Smooth muscle cell (in vitro differentiated cells): ENCODE measurements at regions not wholly inside any gene's neighbourhood (a gene's known extent, or its start where the extent isn't known, plus 50 kb on each side); places are given as distances from the start of the nearest gene placed in this dataset.

Experiments
- DNase-seq: peaks from one replicate; lab custom pipeline; 2025; ENCODE audit not compliant: unreplicated experiment; lab: John Stamatoyannopoulos, UW
- H2AFZ ChIP-seq: fragments of 200-600 bp; sonication (generic); 2 replicates; pipeline ENCODE4 v1.6.0; 2016; ENCODE audit warnings: antibody characterized with exemption, low read depth, mild to moderate bottlenecking
- H3F3A ChIP-seq: fragments of 200-600 bp; sonication (generic); 2 replicates; pipeline ENCODE4 v1.6.0; 2017; ENCODE audit warnings: antibody characterized with exemption, low read depth
- H3K27ac ChIP-seq: fragments of 200-600 bp; sonication (generic); 2 replicates; pipeline ENCODE4 v1.5.1; 2016; ENCODE audit warnings: low read depth, mild to moderate bottlenecking
- H3K27me3 ChIP-seq: fragments of 200-600 bp; sonication (generic); 2 replicates; pipeline ENCODE4 v1.6.1; 2016; ENCODE audit warnings: low read depth, mild to moderate bottlenecking
- H3K36me3 ChIP-seq: fragments of 200-600 bp; sonication (generic); 2 replicates; pipeline ENCODE4 v1.5.1; 2016; ENCODE audit warnings: low read depth
- H3K4me1 ChIP-seq: fragments of 200-600 bp; sonication (generic); 2 replicates; pipeline ENCODE4 v1.5.1; 2016; ENCODE audit warnings: low read depth
- H3K4me2 ChIP-seq: fragments of 200-600 bp; sonication (generic); 2 replicates; pipeline ENCODE4 v1.6.0; 2016; ENCODE audit warnings: mild to moderate bottlenecking
- H3K4me3 ChIP-seq: fragments of 200-600 bp; sonication (generic); 2 replicates; pipeline ENCODE4 v1.5.1; 2016; ENCODE audit warnings: mild to moderate bottlenecking
- H3K79me2 ChIP-seq: fragments of 200-600 bp; sonication (generic); 2 replicates; pipeline ENCODE4 v1.6.0; 2016; ENCODE audit warnings: low read depth, mild to moderate bottlenecking
- H3K9ac ChIP-seq: fragments of 200-600 bp; sonication (generic); 2 replicates; pipeline ENCODE4 v1.6.0; 2016; ENCODE audit warnings: low read depth
- H3K9me3 ChIP-seq: fragments of 200-600 bp; sonication (generic); replicated peaks from 2 replicates; pipeline ENCODE4 v1.5.1; 2016; ENCODE audit warnings: low read depth
- H4K20me1 ChIP-seq: fragments of 200-600 bp; sonication (generic); 2 replicates; pipeline ENCODE4 v1.6.0; 2016; ENCODE audit warnings: low read depth
- WGBS: methylation state at CpG from one replicate; pipeline ENCODE4 v1.1.7; 2016; ENCODE audit warnings: low lambda C conversion rate; 5-methylcytosine and 5-hydroxymethylcytosine counted together
- TF ChIP-seq, protein P1 (sequence below): fragments of 200-600 bp; sonication (generic); IDR thresholded peaks from 2 replicates; pipeline ENCODE4 v1.5.1; 2017; ENCODE audit warnings: borderline replicate concordance, mild to moderate bottlenecking, antibody characterized with exemption; ENCODE audit not compliant: insufficient read depth, poor library complexity, severe bottlenecking

DNA sequence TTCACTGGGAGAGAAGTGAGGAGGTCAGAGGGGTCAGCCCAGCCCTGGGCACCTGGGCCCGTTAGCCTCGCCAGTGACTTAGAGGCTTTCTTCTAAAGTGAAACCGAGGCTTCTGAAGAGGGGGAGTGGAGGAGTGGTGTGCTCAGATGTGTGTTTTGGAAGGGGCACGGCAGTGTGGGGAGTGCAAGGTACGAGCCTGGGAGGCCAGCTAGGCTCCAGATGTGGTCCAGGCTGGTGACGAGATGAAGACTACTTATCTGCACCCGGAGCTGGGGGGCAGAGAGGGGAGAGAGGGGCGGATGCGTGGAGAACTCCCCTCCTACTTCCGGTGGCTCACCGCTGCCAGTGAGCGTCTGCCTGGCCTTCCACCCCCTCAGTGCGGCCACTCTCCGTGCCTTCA, 371.3 kb upstream of the HS6ST1 start:
- no peak overlapping the region for H2AFZ ChIP-seq
- no peaks in the 10 kb centered on the region for H3F3A ChIP-seq
- H3K79me2 ChIP-seq = no peaks in the 10 kb centered on the region
- DNase-seq = no peak
- 95% methylated on average over 9 of the region's 14 CpGs for WGBS
- no peaks in the 10 kb centered on the region for H3K9me3 ChIP-seq
- TF ChIP-seq, protein P1, sequence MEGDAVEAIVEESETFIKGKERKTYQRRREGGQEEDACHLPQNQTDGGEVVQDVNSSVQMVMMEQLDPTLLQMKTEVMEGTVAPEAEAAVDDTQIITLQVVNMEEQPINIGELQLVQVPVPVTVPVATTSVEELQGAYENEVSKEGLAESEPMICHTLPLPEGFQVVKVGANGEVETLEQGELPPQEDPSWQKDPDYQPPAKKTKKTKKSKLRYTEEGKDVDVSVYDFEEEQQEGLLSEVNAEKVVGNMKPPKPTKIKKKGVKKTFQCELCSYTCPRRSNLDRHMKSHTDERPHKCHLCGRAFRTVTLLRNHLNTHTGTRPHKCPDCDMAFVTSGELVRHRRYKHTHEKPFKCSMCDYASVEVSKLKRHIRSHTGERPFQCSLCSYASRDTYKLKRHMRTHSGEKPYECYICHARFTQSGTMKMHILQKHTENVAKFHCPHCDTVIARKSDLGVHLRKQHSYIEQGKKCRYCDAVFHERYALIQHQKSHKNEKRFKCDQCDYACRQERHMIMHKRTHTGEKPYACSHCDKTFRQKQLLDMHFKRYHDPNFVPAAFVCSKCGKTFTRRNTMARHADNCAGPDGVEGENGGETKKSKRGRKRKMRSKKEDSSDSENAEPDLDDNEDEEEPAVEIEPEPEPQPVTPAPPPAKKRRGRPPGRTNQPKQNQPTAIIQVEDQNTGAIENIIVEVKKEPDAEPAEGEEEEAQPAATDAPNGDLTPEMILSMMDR = no peak
- H3K4me2 ChIP-seq = no peak overlapping the region
- H3K4me3 ChIP-seq = no peak overlapping the region
- no peak overlapping the region for H3K27ac ChIP-seq
- H4K20me1 ChIP-seq = no peaks in the 10 kb centered on the region
- H3K36me3 ChIP-seq = no peaks in the 10 kb centered on the region
- H3K27me3 ChIP-seq = no peaks in the 10 kb centered on the region
- no peak overlapping the region for H3K9ac ChIP-seq
- no peaks in the 10 kb centered on the region for H3K4me1 ChIP-seq

DNA sequence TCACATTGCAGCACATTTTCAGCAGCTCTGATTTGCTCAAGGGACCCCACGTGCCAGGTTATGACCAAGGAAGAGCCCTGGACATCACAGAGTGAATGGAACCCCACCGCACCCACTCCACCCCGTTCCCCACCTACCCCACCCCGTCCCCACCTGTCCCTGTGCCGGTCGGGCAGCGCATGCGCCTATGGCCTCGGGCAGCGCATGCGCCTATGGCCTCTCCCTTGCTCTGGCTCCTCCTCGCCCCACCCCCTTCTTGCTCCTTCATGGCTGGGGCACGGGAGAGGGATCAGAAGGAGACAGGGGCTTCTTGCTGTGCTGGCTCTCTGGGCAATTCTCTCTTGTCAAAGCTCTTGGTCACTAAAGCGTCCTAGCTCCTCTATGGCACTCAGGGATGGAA, 371.8 kb upstream of the HS6ST1 start:
- WGBS = 94% methylated on average over 13 of the region's 14 CpGs
- Histone ChIP-seq H3K4me1 (no peaks in the 10 kb centered on the region), H3K27ac (no peak overlapping the region), H3K36me3 (no peaks in the 10 kb centered on the region), H4K20me1 (no peaks in the 10 kb centered on the region), H3K9ac (no peak overlapping the region), H3K9me3 (no peaks in the 10 kb centered on the region), H3K4me3 (no peak overlapping the region), H3K79me2 (no peaks in the 10 kb centered on the region), H3K27me3 (peaks cover 4% of the 10 kb centered on the region), H3F3A (no peaks in the 10 kb centered on the region), H2AFZ (no peak overlapping the region), H3K4me2 (no peak overlapping the region)
- no peak for DNase-seq
- TF ChIP-seq, protein P1 = no peak

DNA sequence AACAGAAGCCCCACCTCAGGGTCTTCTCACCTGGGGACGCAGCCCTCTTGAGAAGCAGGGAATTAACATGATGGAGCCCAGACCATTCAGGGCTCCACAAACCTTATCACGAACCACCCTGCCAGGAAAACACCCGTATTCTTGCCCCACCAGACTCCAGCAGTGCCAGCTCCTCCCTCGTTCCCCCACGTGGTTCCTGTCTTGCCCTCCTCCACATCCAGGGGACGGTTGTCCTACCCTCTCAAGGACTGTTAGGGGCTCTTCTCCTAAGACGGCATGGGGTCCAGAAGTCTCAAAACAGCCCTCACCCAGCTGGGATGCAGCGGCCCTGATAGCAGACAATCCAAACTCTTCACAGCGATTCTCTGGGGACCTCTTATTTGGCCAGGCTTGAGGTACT, 372.2 kb upstream of the HS6ST1 start:
- H3K27me3 ChIP-seq = peaks cover 5% of the 10 kb centered on the region
- H3K4me1 ChIP-seq = no peaks in the 10 kb centered on the region
- DNase-seq = no peak
- H2AFZ ChIP-seq = no peak overlapping the region
- no peak overlapping the region for H3K27ac ChIP-seq
- WGBS = 92% methylated on average over 9 of the region's 9 CpGs
- no peaks in the 10 kb centered on the region for H4K20me1 ChIP-seq
- TF ChIP-seq, protein P1 = no peak
- no peak overlapping the region for H3K4me3 ChIP-seq
- H3F3A ChIP-seq = no peaks in the 10 kb centered on the region
- H3K9ac ChIP-seq = no peak overlapping the region
- H3K79me2 ChIP-seq = no peaks in the 10 kb centered on the region
- no peaks in the 10 kb centered on the region for H3K36me3 ChIP-seq
- no peaks in the 10 kb centered on the region for H3K9me3 ChIP-seq
- no peak overlapping the region for H3K4me2 ChIP-seq

DNA sequence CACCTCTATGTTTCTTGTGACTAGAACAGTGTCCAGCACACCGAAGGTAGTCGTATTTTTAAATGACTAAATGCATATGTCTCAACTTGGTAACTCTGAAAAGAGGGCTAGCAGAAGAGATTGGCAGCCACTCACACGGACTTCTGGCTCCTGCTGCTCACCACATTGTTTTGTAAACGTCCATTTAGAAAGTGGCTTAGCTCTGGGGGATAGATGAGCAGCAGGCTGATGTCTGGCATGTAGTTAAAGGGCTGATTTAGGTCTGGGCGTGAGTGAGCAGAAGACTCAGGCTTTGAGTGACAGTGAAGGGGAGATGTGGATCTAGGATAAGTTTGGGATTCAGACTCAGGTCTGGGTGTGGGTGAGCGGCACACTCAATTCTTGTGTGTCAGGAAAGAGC, 372.9 kb upstream of the HS6ST1 start:
- no peaks in the 10 kb centered on the region for H3K9me3 ChIP-seq
- 55% methylated on average over 6 of the region's 6 CpGs for WGBS
- no peak overlapping the region for H3K4me2 ChIP-seq
- H2AFZ ChIP-seq = no peak overlapping the region
- no peak overlapping the region for H3K4me3 ChIP-seq
- no peaks in the 10 kb centered on the region for H3F3A ChIP-seq
- no peak for DNase-seq
- peaks cover 5% of the 10 kb centered on the region for H3K27me3 ChIP-seq
- H3K79me2 ChIP-seq = no peaks in the 10 kb centered on the region
- no peak overlapping the region for H3K9ac ChIP-seq
- H3K27ac ChIP-seq = no peak overlapping the region
- H3K36me3 ChIP-seq = no peaks in the 10 kb centered on the region
- no peaks in the 10 kb centered on the region for H3K4me1 ChIP-seq
- TF ChIP-seq, protein P1 = no peak
- H4K20me1 ChIP-seq = no peaks in the 10 kb centered on the region
